T-helper 2 cell treated with Interferon-gamma antibody and Interleukin-4, amounts not matched to agents 100 ng/mL and 5 ng/mL, for 36 hours (primary cell): ENCODE measurements at regions not wholly inside any gene's neighbourhood (a gene's known extent, or its start where the extent isn't known, plus 50 kb on each side); places are given as distances from the start of the nearest gene placed in this dataset.
"Not testable (repeated sequence)": the region's sequence is repeated elsewhere in the genome, so short reads cannot be mapped to it uniquely, and the experiment has no call there.

Experiments used
- intact Hi-C: fragments of 100-400 bp; cut with micrococcal nuclease; formaldehyde crosslinking; loops from one replicate; pipeline ENCODE4 v1.15.1; 2023

- intact Hi-C loops: no loop called here
These were observed 50.0 kb upstream of the ABLIM1 start for GRCh38 chr10:114708084-114708483.

- intact Hi-C loops: no loop called here
These were observed 50.8 kb upstream of the ABLIM1 start for GRCh38 chr10:114708717-114709335.

DNA sequence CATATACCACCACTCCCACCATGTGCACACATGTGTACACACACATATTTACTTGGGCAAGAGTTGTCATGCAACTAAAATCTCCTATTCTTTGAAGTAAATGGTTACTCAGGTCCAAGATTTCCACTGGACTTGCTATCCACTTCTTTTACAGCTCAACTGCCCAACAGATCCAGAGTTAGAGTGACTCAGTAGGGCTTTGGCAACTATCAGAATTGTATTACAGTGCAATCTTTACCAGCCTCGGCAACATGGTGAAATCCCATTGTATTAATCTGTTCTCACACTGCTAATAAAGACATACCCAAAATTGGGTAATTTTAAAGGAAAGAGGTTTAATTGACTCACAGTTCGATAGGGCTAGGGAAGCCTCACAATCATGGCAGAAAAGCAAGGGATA, 51.9 kb upstream of the ABLIM1 start:
- intact Hi-C loops: no loop called here

DNA sequence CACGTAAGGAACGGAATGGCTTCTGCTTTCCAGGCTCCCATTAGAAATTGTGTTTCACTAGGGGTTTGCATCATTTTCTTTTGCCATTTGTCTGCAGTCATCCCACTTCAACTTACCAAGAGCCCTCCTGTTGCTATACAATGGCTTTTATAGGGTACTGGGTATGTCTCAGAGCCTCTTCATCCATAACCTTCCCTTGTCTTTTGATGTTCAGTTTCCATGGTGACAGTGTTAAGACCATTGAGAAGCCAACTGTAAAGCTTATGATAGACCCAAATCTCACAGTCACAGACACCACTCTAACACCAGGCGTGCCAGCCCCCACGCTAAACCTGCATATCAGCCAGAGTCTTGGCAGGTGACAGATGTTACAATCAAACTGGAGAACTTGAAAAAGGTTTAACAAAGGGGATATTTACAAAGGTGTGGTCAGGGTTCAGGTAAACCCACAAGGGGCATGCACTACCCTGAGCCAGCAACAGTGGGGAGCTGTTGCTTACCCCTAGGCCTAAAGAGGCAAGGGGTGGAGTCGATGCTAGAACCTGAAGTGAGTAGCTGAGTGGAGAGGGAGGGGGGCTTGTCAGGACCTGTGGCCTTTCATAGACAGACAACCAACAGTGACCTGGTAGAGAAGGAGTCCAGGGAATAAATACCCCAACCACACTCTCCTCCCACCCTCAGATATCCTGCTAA, 53.2 kb upstream of the ABLIM1 start:
- intact Hi-C loops: no loop called here

DNA sequence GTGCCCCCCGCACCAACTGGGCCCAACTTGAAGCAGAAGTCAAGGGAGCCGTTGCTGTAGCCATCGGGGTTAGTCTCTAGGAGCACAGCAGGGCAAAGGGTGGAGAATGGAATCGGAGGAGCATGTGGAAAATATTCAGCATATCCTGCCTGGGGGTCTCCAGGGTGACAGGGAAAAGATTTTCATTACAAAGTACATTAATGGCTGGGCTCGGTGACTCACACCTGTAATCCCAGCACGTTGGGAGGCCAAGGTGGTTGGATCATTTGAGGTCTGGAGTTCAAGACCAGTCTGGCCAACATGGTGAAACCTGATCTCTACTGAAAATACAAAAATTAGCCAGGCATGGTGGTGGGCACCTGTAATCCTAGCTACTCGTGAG, 53.8 kb upstream of the ABLIM1 start:
- intact Hi-C loops: no loop called here

- intact Hi-C loops: no loop called here
These were observed 55.5 kb upstream of the ABLIM1 start for GRCh38 chr10:114713525-114714090.

DNA sequence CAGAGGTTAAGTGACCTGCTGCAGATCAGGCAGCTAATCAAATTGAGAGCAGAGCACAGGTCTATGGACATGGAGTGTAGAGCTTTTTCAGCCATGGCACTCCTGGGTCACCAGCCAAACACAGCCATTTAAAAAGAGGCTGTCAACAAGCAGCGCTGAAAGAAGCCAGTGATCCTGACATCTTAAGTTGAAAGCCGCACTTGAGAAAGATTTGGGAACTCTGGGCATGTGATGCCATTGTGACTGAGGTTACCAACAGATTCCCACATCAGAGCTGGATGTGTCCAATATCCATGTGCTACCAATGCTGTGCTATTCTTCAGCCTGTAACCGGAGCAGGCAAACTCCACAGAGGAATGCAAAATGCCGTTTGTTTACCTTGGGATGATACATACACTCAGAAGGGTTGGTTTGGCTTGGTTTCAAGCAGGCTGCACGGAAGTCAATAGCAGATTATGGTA, 56.2 kb upstream of the ABLIM1 start:
- intact Hi-C loops: no loop called here

- intact Hi-C loops: no loop called here
These were observed 57.1 kb upstream of the ABLIM1 start for GRCh38 chr10:114715171-114715670.

DNA sequence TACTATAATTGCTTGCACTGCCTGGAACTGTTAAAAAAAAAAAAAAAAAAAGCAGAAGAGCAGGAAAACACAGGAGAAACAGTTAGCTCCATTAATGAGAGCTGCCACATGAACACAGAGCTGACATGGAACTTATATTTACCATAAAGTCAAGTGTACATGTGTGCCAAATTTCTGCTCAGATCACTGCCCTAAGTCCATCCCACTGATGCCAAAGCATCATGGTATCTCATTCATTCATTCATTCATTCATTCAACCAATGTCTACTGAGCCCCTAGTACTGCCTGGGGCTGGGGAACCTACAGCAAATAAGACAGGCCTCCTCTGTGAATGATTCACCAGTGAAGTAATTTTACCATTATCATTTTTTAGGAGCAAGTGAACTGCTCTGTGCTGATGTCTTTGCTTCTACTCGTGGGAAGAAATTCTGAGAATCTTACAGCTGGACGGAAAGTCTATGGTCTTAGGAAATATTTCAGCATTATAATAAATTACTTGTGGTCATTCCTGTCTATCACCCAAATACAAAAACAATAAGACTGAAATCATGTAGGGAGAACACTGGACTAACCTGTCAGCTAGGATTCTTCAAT, 58.8 kb upstream of the ABLIM1 start:
- intact Hi-C loops: no loop called here

- intact Hi-C loops: not testable (repeated sequence)
These were observed 59.8 kb upstream of the ABLIM1 start for GRCh38 chr10:114717881-114718280.

GRCh38 chr10:114718374-114718773, 60.3 kb upstream of the ABLIM1 start:
- intact Hi-C loops: no loop called here

- intact Hi-C loops: no loop called here
These were observed 61.2 kb upstream of the ABLIM1 start for GRCh38 chr10:114719311-114719710.

DNA sequence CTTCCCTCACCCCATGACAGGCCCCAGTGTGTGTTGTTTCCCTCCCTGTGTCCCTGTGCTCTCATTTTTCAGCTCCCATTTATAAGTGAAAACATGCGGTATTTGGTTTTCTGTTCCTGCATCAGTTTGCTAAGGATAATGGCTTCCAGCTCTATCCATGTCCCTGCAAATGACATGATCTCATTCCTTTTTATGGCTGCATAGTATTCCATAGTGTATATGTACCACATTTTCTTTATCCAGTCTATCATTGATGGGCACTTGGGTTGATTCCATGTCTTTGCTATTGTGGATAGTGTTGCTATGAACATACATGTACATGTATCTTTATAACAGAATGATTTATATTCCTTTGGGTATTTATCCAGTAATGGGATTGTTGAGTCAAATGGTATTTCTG, 61.9 kb upstream of the ABLIM1 start:
- intact Hi-C loops: not testable (repeated sequence)

- intact Hi-C loops: no loop called here
These were observed 62.7 kb upstream of the ABLIM1 start for GRCh38 chr10:114720685-114721278.

DNA sequence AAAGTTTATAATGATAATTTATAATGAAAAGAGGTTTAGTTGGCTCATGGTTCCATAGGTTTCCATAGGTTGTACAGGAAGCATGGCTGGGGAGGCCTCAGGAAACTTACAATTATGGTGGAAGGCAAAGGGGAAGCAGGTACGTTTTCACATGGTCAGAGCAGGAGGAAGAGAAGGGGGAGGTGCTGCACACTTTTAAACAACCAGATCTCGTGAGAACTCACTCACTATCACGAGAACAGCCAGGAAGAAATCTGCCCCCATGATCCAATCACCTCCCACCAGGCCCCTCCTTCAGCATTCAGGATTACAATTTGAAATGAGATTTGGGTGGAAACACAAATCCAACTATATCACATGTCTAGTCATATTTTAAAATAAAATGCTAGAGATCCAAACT, 64.1 kb upstream of the ABLIM1 start:
- intact Hi-C loops: not testable (repeated sequence)

- intact Hi-C loops: no loop called here
These were observed 65.3 kb upstream of the ABLIM1 start for GRCh38 chr10:114723361-114723760.

- intact Hi-C loops: no loop called here
These were observed 66.1 kb upstream of the ABLIM1 start for GRCh38 chr10:114723991-114724715.

DNA sequence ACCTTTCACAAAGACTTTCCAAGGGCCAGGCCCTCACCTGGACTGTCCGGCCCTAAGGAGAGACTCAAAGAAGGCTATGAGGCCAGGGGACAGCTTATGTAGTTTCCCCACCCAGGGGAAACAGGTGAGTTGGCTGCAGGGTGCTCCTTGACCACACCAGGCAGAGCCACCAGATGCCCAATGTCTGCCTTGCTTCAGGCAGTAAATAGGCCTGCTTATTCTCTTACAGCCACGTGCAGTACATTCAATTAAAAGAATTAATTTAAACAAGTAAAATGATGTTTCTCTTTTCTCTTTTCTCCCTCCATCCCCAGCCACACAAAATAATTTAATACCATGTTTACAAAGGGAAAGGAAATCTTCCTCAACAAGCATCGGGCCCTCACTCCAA, 66.6 kb upstream of the ABLIM1 start:
- intact Hi-C loops: no loop called here

- intact Hi-C loops: no loop called here
These were observed 68.8 kb upstream of the ABLIM1 start for GRCh38 chr10:114726820-114727271.

DNA sequence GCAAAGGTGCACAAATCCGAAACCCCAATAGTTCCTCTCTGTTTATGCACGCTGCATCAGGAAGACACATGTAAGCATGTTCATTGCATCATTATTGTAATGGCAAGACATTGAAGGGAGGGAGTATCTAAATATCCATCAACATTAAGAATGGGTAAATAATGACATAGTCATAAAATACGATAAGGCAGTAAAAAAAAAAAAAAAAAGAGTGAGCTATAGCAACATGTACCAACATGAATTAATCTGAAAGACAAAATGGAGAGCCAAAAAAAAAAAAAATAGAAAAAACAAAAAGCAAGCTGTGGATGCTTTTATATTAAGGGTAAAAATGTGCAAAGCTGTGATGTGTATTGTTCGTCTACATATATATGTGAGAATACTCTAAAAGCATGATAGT, 70.2 kb upstream of the ABLIM1 start:
- intact Hi-C loops: no loop called here

DNA sequence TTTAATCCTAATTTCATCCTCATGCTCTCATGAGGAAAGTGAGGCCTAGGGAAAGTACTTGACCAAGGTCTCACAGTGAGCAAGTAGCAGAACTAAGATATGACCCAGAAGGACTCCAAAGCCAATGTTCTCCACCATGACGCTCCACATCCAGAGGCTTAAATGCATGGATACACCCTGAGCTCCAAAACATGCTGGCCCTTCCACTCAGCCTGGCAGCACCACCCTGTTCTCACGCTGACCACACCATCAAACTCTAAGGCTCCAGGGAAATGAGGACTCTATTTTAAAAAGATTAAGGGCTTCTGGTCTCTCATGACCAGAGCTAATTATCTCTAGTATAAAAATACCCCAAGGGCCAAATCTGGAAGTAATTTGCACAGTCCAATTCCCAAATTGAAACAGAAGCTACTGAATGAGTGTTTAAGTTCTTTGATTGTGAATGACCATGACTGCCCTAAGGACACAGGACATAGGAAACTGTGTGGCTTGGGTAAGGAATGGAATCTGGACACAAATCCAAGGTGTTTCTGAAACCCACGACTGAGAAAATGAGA, 71.1 kb upstream of the ABLIM1 start:
- intact Hi-C loops: no loop called here
